GM19035 (cell line): ENCODE measurements at regions not wholly inside any gene's neighbourhood (a gene's known extent, or its start where the extent isn't known, plus 50 kb on each side); places are given as distances from the start of the nearest gene placed in this dataset.

Experiments used
- ATAC-seq: cut with Tn5 transposase; IDR thresholded peaks from one replicate; pipeline ENCODE4 v1.9.1; 2021; ENCODE audit not compliant: unreplicated experiment

DNA sequence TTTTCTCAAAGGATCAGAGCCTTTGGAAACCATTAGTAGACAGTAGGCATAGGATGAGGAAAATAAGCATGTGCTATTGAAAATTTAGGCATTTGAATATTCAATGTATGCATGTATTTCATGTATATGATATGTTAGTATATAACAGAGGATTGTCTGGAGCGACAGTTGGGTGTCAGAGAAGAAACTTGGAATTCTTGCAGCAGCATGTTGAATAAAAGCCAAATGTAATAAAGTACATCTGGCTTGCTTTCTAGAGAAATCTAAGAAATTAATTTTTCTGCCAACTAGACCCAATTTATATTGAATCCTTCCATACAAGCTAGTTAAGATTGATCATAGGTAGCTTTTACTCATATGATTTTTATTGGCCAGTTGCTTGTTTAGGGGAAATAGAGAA is 578.8 kb downstream of the CDH11 start:
- ATAC-seq: no peak

DNA sequence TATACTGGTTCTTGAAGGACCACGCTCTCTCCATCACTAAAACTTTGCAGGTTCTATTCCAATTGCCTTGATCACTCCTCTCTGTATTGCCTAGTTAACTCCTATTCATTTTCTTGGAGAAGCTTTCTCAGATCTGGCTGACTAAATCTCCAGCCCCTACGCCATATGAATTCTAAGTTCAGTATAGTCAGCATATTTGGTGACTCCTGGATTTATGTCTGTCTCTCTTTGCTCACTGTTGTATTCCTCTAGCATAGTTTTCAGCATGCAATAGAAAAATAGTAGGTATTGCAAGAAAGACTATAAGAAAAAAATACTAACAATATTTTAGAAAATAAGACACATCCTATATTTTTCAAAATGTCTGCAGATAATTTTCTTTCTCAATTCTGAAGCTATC is 579.7 kb downstream of the CDH11 start:
- no peak for ATAC-seq

DNA sequence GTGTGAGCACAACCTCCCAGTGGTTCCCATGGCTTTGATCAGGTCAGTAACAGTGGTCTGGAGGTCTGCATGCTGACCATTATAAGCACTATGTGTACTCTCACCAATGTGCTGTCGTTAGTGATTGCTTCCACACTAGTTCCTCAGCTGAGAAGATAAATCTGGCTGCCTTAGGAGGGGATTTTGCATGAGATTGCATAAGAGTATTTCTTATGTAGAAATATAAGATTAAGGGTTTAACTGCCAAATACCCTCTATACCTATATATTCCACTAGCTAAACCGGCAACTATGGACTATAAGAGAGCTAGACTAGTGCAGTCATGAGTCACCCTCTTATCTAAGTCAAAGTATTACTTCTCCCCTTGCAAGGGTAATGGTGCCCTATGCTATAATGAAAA is 580.2 kb downstream of the CDH11 start:
- ATAC-seq: no peak

DNA sequence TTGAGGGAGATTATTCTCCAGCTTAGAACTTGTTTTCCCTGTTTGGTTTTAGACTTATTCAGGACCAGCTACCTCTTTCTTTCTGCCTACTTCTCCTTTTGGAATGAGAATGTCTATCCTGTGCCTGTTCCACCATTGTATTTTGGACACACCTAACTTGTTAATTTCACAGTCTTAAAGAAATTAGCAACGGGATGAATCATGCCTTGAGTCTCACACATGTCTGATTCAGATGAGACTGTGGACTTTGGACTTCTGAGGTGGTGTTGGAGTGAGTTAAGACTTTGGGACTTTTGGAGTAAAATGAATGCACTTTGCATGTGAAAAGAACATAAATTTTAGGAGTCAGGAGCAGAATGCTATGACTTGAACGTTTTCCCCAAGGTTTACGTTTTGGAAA is 581.4 kb downstream of the CDH11 start:
- no peak for ATAC-seq

DNA sequence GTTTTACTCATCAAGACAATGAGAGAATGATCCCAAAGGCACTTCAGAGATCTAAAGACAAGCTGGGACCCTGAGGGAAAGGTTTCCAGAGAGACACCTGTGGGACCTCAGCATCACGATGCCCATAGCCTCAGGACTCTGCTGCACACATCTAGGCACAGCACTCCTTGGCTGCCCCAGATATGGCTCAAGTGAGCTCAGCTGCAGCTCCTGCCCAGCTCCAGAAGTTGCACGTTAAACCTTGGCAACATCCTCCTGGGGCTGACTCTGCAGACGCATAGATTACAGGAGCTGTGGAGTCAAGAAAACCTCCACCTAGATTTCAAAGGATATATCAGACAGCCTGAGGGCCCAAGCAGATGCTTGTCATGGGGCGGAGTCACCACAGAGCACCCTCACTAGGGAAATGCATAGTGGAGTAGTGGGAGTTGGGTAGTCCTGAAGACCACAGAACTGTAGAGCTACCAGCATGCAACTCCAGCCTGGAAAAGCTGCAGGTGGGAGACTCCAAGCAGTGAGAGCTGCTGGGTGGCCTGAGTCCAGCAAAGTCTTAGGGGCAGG is 582.0 kb downstream of the CDH11 start:
- no peak for ATAC-seq

DNA sequence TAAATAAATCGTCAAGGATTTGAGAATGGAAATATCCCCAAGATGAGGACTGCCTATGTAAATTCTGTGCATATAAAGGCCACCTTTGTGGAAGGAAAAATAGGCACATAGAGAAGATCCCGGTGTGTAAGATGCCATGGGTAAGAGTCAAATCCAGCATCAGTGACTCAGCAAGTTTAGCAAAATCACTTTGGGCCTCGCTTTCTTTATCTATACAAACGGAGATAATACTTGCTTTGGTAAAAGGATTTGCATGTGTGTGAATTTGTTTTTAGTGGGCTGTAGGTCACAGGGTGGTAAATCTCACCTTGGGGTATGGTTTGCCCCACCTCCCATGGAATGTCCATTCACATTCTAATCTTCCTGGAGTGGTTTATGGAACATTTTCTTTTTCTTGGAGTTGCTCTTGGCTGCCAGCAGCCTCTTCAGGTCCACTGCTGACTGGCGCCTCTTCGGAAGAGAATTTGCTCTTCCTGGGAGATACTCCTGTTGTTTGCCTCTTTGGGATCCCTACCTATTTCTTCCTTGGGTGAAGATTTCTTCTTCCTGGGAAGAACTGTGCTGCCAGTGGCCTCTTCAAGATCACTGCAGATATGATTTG is 587.6 kb downstream of the CDH11 start:
- ATAC-seq: no peak

DNA sequence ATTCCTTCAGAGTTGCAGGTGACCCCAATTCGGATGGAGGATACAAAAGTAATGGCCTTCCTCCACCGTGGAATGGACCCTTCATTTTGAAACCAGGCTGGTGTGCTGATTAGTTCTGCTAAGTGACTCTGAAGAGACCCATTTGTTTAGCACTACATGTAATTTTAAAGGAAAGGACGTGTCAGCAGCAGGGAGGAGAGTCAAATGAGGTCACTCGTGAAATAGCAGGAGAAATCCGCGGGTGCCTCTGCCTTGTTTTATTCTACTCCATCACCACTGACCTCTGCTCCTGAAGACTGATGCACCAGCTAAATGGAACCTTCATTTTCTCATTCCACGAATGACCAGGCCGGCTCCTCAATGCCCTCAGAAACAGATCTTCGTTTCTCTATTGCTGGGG is 589.2 kb downstream of the CDH11 start:
- ATAC-seq: no peak

DNA sequence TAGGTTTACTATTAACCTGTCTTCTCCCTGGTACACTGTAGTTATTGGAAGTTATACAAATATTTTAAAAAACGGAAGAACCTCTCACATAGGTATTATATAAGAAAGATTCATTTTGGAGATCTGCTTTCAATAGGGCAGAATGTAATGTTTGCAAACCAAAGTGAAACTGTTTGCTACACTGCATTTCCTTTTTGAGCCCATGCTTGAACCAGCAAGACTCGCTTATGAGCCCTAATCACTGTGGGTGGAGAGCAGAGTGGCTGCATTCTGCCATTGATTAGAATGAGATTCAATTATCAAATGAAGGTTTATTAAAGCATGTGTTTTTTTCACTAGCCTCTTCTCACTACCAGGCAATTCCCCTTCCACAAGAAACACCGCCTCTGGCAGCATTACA is 589.7 kb downstream of the CDH11 start:
- no peak for ATAC-seq

DNA sequence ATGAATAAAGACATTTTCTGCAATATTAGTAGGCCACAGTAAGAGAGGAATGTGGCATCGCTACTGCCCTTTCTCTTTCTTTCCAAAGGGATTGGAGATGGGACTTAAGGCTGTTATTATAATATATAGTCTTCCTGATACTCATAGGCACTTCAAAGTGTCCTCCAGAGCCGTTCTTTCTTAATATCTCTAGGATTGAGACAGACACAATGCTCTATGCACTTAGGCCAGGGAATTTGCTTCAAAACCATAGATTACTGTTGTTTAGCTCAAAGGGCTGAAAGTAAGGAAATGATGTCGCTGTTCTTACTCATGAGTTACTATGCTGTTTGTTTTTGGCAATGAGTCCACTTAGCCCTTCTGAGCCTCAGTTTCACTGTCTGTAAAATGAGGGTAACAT is 590.5 kb downstream of the CDH11 start:
- ATAC-seq: no peak

DNA sequence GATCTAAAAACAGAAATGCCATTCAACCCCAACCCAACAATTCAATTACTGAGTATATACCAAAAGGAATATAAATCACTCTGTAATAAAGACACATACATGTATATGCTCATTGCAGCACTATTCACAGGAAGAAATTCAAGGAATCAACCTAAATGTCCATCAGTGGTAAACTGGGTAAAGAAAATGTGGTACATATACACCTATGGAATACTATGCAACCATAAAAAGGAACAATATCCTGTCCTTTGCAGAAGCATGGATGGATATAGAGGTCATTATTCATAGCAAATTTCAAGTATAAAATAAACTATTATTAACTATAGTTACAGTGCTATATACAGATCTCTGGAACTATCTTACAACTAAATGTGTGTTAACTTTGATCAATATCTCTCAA is 599.3 kb downstream of the CDH11 start:
- ATAC-seq: no peak

DNA sequence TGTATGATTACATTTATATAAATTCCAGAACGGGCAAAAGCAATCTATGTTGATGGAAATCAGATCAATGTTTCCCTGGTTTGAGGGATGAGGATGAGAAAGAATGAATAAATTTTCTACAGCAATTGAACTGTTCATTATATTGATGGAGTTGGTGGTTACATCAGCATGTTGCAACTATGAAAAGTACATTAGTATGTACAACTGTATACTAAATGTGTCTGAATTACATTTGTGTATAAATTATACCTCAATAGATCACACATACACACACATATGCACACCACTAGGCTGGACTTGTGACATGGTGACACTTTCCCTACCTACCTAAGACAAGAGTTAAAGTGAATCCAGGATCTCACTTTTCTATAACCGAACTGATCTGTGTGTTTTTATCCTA is 608.0 kb downstream of the CDH11 start:
- ATAC-seq: no peak

DNA sequence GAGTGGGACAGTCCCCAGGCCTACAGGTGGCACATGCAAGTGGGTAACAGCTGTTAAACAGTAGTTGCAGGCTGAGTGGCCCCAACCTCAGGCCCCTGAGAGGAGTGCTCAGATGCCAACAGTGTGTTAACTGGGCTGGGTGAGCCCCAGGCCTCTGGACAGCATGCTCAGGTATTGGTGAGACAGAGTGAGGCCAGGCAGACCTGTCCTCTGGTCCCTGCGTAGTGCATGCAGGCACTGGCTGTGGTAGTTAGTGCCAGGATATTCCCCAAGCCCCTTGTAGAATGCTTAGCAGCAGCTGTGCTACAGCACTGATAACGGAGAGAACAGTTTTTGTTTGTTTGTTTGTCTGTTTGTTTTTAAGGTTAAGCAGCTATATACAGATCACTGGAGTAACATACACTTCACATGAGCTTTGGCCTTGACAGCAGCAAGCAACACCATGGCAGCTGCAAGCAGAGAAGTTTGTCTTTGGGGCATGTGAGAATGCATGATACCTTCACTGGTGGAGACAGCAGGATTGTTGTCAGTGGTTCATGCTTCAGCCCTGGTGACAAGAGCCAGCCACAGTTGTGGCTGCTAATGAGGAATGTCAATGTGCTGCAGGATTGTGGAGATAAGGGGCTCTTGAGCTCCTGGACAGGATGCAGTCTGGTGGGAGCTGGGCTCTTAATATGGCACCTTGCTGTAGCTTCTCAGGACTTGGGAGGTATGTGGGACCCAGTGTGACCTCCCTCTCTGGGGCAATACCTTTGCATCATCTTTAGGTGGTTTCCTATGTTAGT is 614.4 kb downstream of the CDH11 start:
- no peak for ATAC-seq

DNA sequence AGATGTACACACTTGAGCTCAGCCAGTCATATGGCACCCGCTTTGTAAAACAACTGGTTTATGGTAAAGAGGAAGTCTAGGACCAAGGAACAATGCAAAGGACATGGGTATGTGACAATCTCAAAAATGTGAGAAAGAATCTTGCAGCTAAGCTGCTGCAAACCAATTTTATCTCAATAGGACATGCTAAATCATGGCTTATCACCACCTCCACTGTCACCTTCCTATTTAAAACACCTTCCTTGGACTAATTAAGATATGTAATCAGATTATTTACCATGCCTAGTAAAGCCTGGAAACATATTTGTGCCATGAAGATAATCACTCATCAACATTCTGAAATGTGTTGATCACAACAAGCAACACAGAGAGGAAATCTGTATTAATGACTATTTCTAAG is 622.7 kb downstream of the CDH11 start:
- no peak for ATAC-seq

DNA sequence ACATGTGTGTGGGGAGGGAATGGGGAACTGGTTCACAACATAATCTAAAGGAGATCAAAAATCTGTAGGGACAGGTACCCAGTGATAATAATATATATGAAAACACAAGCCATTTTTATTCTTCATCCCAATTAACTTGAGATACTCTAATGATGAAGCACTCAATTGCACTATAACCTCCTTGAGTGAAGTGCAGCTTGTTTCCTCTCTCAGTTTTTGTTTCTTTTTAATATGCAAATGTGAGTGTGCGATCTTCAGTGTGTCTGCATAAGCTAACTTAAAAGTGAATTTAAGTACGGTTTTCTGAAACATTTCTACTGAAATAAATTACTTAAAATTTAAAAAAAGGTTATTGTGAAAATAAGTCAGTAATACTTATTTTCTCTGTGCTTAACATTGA is 623.5 kb downstream of the CDH11 start:
- no peak for ATAC-seq

DNA sequence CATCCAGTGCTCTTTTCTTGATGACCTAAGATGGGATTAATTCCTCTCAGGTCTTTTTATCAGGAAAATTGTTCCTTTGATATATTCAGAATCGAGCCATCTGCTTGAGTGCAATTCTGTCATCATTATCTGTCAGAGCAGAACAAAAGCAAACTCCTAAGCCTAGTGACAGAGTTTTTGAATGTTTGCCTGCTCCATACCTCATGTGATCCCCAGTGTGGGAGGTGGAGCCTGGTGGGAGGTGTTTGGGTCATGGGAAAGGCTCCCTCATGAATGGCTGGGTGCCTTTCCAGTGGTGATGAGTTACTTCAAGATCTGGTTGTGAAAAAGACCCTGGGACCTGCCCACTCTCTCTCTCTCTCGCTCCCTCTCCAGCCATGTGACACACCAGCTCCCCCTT is 628.2 kb downstream of the CDH11 start:
- no peak for ATAC-seq

DNA sequence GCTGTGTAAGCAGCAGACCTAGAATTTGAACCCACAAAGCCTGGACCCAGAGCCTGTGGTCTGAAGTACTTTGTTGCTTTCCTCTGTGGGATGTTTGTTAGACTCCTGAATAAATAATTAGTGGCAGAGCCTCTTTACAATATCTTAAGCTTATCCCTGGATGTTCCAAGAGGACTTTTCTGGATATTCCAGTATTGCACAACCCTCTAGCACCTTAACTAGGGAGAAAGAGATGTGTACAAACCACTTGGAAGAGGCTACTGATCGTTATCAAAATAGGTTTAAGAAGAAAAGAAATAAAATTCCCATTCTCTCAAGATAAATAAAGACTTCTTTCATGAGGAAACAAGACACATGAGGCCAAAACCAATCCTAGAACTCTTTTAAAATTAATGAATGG is 632.4 kb downstream of the CDH11 start:
- ATAC-seq: no peak

DNA sequence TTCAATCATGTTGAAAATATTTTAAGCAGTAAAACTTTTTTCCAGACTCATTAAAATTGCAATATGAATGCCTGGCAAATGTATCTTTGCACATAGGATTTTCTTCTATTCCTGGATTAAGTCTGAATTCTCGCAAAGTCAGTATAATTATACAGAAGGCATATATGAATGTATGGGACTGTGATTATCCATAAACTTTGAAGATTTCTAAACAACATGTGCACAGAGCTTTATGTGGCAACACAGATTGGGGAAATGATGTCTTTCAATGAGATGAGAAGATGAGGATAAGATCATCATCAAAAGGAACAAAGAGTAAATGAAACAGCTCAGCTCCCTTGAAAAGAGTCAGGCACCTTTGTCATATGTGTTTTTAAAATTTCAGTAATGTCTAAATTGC is 635.3 kb downstream of the CDH11 start:
- ATAC-seq: no peak

DNA sequence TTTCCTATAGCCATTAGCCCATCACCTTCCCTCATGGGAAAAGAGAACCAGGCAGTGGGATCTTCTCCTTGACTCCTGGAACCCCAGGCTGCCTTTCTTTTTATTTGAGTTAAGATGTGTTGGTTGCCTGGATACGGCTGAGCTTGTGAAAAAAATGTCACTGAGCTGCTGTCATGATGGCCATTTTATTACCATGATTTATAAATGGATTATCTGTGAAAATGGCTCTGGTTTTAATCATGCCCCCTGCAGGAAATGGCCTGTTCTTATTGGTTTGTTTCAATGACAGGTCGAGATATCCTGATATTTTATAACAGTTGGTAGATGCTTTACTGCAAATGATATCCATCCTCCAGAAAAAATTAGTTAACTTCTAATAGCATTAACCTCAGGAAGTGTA is 640.4 kb downstream of the CDH11 start:
- ATAC-seq: no peak

DNA sequence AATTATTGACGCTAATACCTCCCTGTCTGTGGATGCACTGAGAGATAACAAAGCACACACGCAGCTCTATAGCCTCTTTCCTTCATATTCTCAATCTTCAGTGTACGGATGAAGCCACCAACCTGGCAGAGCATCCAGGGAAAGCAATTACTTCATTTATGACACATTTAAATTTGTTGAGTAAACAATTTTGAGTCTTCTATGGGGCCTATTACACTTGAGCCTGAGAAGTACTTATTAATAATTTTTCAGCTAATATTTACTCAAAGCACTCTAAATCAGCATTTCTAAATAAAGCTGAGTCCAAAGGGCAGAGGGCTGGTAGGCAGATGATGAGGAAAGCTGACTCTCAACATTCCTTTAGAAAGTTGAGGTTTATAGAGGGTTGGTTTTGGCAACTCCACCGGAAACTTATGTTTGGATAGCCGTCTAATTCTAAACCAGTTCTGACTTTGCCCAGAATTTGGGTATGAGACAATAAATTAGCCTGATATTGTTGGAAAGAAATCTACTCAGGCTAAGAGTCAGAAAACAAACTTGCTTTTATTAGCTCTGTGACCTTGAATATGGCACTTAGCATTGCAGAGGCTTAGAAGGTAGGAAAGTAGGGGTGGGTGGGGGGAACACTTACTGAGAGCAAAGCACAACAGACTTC is 643.5 kb downstream of the CDH11 start:
- no peak for ATAC-seq

DNA sequence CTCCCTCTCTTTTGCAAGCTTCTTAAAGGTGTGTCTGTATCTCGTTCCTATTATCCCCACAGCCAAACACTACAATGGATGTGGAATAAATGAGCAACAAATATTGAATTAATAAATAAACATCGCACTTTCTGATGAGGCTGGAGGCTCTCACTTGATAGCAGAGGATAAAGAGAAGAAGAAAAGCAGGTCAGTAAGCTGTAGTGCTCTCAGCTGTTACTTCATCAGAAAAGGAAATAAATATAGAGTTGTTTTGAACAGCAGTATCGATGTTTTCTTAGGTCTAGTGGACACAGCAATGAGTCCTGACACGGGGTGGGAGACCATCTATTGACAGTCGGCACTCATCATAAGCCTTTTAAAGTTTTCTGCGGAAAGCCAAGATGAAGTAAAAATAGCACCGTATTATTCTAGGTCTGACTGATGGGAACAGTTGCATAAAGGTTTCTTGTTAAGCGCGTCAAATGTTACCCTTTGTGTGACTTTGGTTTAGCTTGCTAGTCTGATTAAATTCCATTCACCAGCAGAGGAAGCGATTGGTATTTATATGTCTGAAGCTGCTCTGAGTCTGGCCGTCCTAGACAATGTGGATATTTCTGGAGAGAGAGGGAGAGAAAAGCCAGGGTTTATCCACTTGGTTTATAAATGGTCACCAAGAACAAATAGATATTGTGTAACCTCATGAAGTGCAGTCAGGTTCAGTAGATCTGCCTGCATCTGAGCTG is 646.1 kb downstream of the CDH11 start:
- ATAC-seq: no peak

DNA sequence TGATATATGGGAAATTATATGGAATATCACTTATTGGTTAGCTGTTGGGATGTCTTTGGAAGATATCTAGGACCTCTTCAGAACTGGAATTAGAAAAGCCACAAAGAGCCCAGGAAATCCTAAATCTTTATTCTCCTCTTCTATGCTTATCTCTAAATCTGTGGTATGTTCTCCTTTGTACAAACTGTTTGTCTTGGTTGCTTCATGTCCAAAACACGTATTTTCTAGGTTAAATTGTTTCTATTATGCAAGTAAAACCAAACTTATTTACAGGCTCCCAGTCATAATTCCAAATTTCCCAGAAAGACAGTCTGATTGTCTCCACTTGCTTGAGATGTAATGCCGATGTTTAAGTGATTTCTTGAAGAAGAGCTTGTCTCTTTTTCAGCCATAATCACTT is 650.9 kb downstream of the CDH11 start:
- no peak for ATAC-seq
